GM23248 (cell line): ENCODE measurements at regions not wholly inside any gene's neighbourhood (a gene's known extent, or its start where the extent isn't known, plus 50 kb on each side); places are given as distances from the start of the nearest gene placed in this dataset.

ENCODE experiments used
- DNase-seq: peaks from one replicate; pipeline ENCODE4 v3.0.0-alpha.2; 2015
- H2AFZ ChIP-seq: fragments of 200-600 bp; sonication (generic); 2 replicates; pipeline ENCODE4 v1.6.1; 2016; ENCODE audit warnings: antibody characterized with exemption
- H3F3A ChIP-seq: fragments of 200-600 bp; sonication (generic); 2 replicates; pipeline ENCODE4 v1.6.1; 2016; ENCODE audit warnings: mild to moderate bottlenecking, antibody characterized with exemption, mixed run types; ENCODE audit not compliant: insufficient read depth
- H3K27ac ChIP-seq: fragments of 200-600 bp; sonication (generic); 2 replicates; pipeline ENCODE4 v1.5.1; 2016; ENCODE audit warnings: mild to moderate bottlenecking
- H3K27me3 ChIP-seq: fragments of 200-600 bp; sonication (generic); replicated peaks from 2 replicates; pipeline ENCODE4 v1.6.1; 2016; ENCODE audit warnings: mild to moderate bottlenecking; ENCODE audit not compliant: insufficient read depth
- H3K36me3 ChIP-seq: fragments of 200-600 bp; sonication (generic); 2 replicates; pipeline ENCODE4 v1.6.1; 2016; ENCODE audit warnings: low read depth, mild to moderate bottlenecking
- H3K4me1 ChIP-seq: fragments of 200-600 bp; sonication (generic); 2 replicates; pipeline ENCODE4 v1.6.1; 2016; ENCODE audit warnings: mild to moderate bottlenecking; ENCODE audit not compliant: insufficient read depth
- H3K4me2 ChIP-seq: fragments of 200-600 bp; sonication (generic); one replicate; pipeline ENCODE4 v1.6.1; 2016; ENCODE audit warnings: mild to moderate bottlenecking; ENCODE audit not compliant: unreplicated experiment
- H3K4me3 ChIP-seq: fragments of 200-600 bp; sonication (generic); 2 replicates; pipeline ENCODE4 v1.5.1; 2016; ENCODE audit warnings: mild to moderate bottlenecking
- H3K79me2 ChIP-seq: fragments of 200-600 bp; sonication (generic); 2 replicates; pipeline ENCODE4 v1.6.1; 2016; ENCODE audit warnings: mild to moderate bottlenecking; ENCODE audit not compliant: insufficient read depth
- H3K9ac ChIP-seq: fragments of 200-600 bp; sonication (generic); 2 replicates; pipeline ENCODE4 v1.6.1; 2016; ENCODE audit warnings: mild to moderate bottlenecking
- H3K9me2 ChIP-seq: fragments of 200-600 bp; sonication (generic); 2 replicates; pipeline ENCODE4 v1.6.1; 2016; ENCODE audit warnings: mixed run types, mild to moderate bottlenecking, moderate library complexity; ENCODE audit not compliant: insufficient read depth
- H3K9me3 ChIP-seq: fragments of 200-600 bp; sonication (generic); one replicate; pipeline ENCODE4 v1.6.1; 2017; ENCODE audit warnings: low read depth
- H4K20me1 ChIP-seq: fragments of 200-600 bp; sonication (generic); 2 replicates; pipeline ENCODE4 v1.6.0; 2016; ENCODE audit not compliant: insufficient read depth
- EZH2 ChIP-seq: fragments of 200-600 bp; sonication (generic); IDR thresholded peaks from 2 replicates; pipeline ENCODE4 v1.6.1; 2018; ENCODE audit warnings: antibody characterized with exemption, mild to moderate bottlenecking; ENCODE audit not compliant: insufficient read depth, poor library complexity, severe bottlenecking
- EZH2phosphoT487 ChIP-seq: fragments of 200-600 bp; sonication (generic); IDR thresholded peaks from 2 replicates; pipeline ENCODE4 v1.6.1; 2018; ENCODE audit warnings: antibody characterized with exemption, moderate library complexity, mild to moderate bottlenecking, low read depth; ENCODE audit not compliant: insufficient read depth
- WGBS, 2 experiments: methylation state at CpG; one replicate each; pipeline ENCODE4 v1.1.6; 2015 to 2017; ENCODE audit warnings: low lambda C conversion rate in 2 of 2, low coverage in 1 of 2; ENCODE audit errors: missing lambda C conversion rate in 2 of 2; 5-methylcytosine and 5-hydroxymethylcytosine counted together
- in situ Hi-C: fragments of 300-500 bp; cut with MboI; formaldehyde crosslinking; loops from 2 replicates; pipeline ENCODE4 v1.15.0; 2020

- no peak for DNase-seq
- no peak overlapping the region for H3K27ac ChIP-seq
- H3K4me2 ChIP-seq = no peak overlapping the region
- H3K27me3 ChIP-seq = no peaks in the 10 kb centered on the region
- H3K9me2 ChIP-seq = no peaks in the 10 kb centered on the region
- no peak overlapping the region for H2AFZ ChIP-seq
- in situ Hi-C loops = no loop called here
- no peaks in the 10 kb centered on the region for H3K36me3 ChIP-seq
- no peaks in the 10 kb centered on the region for H3K9me3 ChIP-seq
- no peak for TF ChIP-seq EZH2phosphoT487
- no peak for TF ChIP-seq EZH2
- H3K9ac ChIP-seq = no peak overlapping the region
- no peaks in the 10 kb centered on the region for H3K4me1 ChIP-seq
- WGBS, 2 experiments = 30 to 33% methylated on average over 2 of the region's 2 CpGs
- no peaks in the 10 kb centered on the region for H3F3A ChIP-seq
- H3K4me3 ChIP-seq = no peak overlapping the region
- no peaks in the 10 kb centered on the region for H3K79me2 ChIP-seq
- H4K20me1 ChIP-seq = no peaks in the 10 kb centered on the region
These were observed 1177.9 kb downstream of the GRIK2 start for GRCh38 chr6:102571236-102571908.

- no peak overlapping the region for H3K27ac ChIP-seq
- no peaks in the 10 kb centered on the region for H3K27me3 ChIP-seq
- H2AFZ ChIP-seq = no peak overlapping the region
- H3K36me3 ChIP-seq = no peaks in the 10 kb centered on the region
- DNase-seq = no peak
- no peak overlapping the region for H3K9ac ChIP-seq
- TF ChIP-seq EZH2 = no peak
- TF ChIP-seq EZH2phosphoT487 = no peak
- H3K9me3 ChIP-seq = no peaks in the 10 kb centered on the region
- H3F3A ChIP-seq = no peaks in the 10 kb centered on the region
- H3K4me3 ChIP-seq = no peak overlapping the region
- H3K4me2 ChIP-seq = no peak overlapping the region
- no peaks in the 10 kb centered on the region for H4K20me1 ChIP-seq
- WGBS, 2 experiments = 13 to 46% methylated on average over 1 of the region's 1 CpG
- no peaks in the 10 kb centered on the region for H3K4me1 ChIP-seq
- H3K9me2 ChIP-seq = no peaks in the 10 kb centered on the region
- in situ Hi-C loops = no loop called here
- H3K79me2 ChIP-seq = no peaks in the 10 kb centered on the region
These were observed 1169.2 kb downstream of the GRIK2 start for GRCh38 chr6:102562713-102563112.

- H3F3A ChIP-seq = no peaks in the 10 kb centered on the region
- H4K20me1 ChIP-seq = no peaks in the 10 kb centered on the region
- H2AFZ ChIP-seq = no peak overlapping the region
- no peaks in the 10 kb centered on the region for H3K36me3 ChIP-seq
- no peak for TF ChIP-seq EZH2
- TF ChIP-seq EZH2phosphoT487 = no peak
- H3K4me1 ChIP-seq = no peaks in the 10 kb centered on the region
- H3K79me2 ChIP-seq = no peaks in the 10 kb centered on the region
- H3K4me3 ChIP-seq = no peak overlapping the region
- H3K9ac ChIP-seq = no peak overlapping the region
- in situ Hi-C loops = no loop called here
- H3K4me2 ChIP-seq = no peak overlapping the region
- H3K9me2 ChIP-seq = no peaks in the 10 kb centered on the region
- no peak overlapping the region for H3K27ac ChIP-seq
- no peaks in the 10 kb centered on the region for H3K9me3 ChIP-seq
- DNase-seq = no peak
- no peaks in the 10 kb centered on the region for H3K27me3 ChIP-seq
These were observed 1159.7 kb downstream of the GRIK2 start for GRCh38 chr6:102553214-102553613.

GRCh38 chr6:102549221-102549874 lies 1155.8 kb downstream of the GRIK2 start:
- Histone ChIP-seq H2AFZ (no peak overlapping the region), H3K9me3 (no peaks in the 10 kb centered on the region), H3K9me2 (no peaks in the 10 kb centered on the region), H3K4me1 (no peaks in the 10 kb centered on the region), H3F3A (no peaks in the 10 kb centered on the region), H3K27me3 (no peaks in the 10 kb centered on the region), H3K4me3 (no peak overlapping the region), H3K79me2 (no peaks in the 10 kb centered on the region), H3K27ac (no peak overlapping the region), H3K36me3 (no peaks in the 10 kb centered on the region), H3K9ac (no peak overlapping the region), H3K4me2 (no peak overlapping the region), H4K20me1 (no peaks in the 10 kb centered on the region)
- in situ Hi-C loops = no loop called here
- DNase-seq = no peak
- WGBS, 2 experiments = 21 to 30% methylated on average over 6 of the region's 6 CpGs
- TF ChIP-seq EZH2phosphoT487 (no peak), EZH2 (no peak)

- WGBS, 2 experiments = 17 to 18% methylated on average over 2 of the region's 2 CpGs
- H3K9me2 ChIP-seq = no peaks in the 10 kb centered on the region
- H4K20me1 ChIP-seq = no peaks in the 10 kb centered on the region
- no peaks in the 10 kb centered on the region for H3K9me3 ChIP-seq
- no peaks in the 10 kb centered on the region for H3K27me3 ChIP-seq
- H3K79me2 ChIP-seq = no peaks in the 10 kb centered on the region
- no peaks in the 10 kb centered on the region for H3F3A ChIP-seq
- TF ChIP-seq EZH2phosphoT487 = no peak
- TF ChIP-seq EZH2 = no peak
- no peak overlapping the region for H3K9ac ChIP-seq
- in situ Hi-C loops = no loop called here
- H2AFZ ChIP-seq = no peak overlapping the region
- no peak overlapping the region for H3K4me2 ChIP-seq
- no peaks in the 10 kb centered on the region for H3K4me1 ChIP-seq
- DNase-seq = no peak
- no peaks in the 10 kb centered on the region for H3K36me3 ChIP-seq
- H3K27ac ChIP-seq = no peak overlapping the region
- no peak overlapping the region for H3K4me3 ChIP-seq
These were observed 1131.8 kb downstream of the GRIK2 start for GRCh38 chr6:102525336-102525735.
